ENCODE measurements at regions not wholly inside any gene's neighbourhood (a gene's known extent, or its start where the extent isn't known, plus 50 kb on each side); places are given as distances from the start of the nearest gene placed in this dataset.

- H3K4me1 Mint-ChIP-seq: no peaks in the 10 kb centered on the region
- Histone ChIP-seq H3K9me3 (replicated peaks in 1 of 2; ENCODE audit: control insufficient read depth in 1 of 2, insufficient read depth in 1 of 2, low read length in 2 of 2) (peaks cover 0 to 2% of the 10 kb centered on the region in 2 donors), H3K27me3 (ENCODE audit: control insufficient read depth in 2 of 2, insufficient read depth in 2 of 2, low read length in 2 of 2) (no peaks in the 10 kb centered on the region), H3K79me2 (ENCODE audit: insufficient read depth, low read length) (no peaks in the 10 kb centered on the region), H3K27ac (ENCODE audit: low read depth in 1 of 2, low read length in 2 of 2) (no peak overlapping the region), H3K36me3 (replicated peaks in 1 of 2; ENCODE audit: control insufficient read depth in 1 of 2, insufficient read depth in 2 of 2, low read length in 2 of 2) (no peaks in the 10 kb centered on the region), H3K4me1 (ENCODE audit: control insufficient read depth in 1 of 2, insufficient read depth in 2 of 2, low read length in 2 of 2) (no peaks in the 10 kb centered on the region), H4K20me1 (ENCODE audit: insufficient read depth, low read length) (no peaks in the 10 kb centered on the region), H3K4me2 (replicated peaks; ENCODE audit: extremely low read depth, low read length, poor library complexity, severe bottlenecking) (no peak overlapping the region), H2AFZ (ENCODE audit: insufficient read depth, low read depth, low read length, poor library complexity, severe bottlenecking) (no peak overlapping the region), H3K4me3 (replicated peaks in 1 of 3; ENCODE audit: low read depth in 2 of 3, low read length in 3 of 3) (no peak overlapping the region), H3K9ac (ENCODE audit: insufficient read depth, low read length, poor library complexity, severe bottlenecking) (no peak overlapping the region)
- H3K36me3 Mint-ChIP-seq: no peaks in the 10 kb centered on the region
- peaks cover 2 to 11% (median 5%) of the 10 kb centered on the region in 7 donors for H3K9me3 Mint-ChIP-seq
- WGBS (ENCODE audit: insufficient coverage): no CpG with 5 or more reads among the region's 3 CpGs
- peak overlapping the region in 1 of 7 donors; percentile 14 for H3K27ac Mint-ChIP-seq
- TF ChIP-seq, protein P1, sequence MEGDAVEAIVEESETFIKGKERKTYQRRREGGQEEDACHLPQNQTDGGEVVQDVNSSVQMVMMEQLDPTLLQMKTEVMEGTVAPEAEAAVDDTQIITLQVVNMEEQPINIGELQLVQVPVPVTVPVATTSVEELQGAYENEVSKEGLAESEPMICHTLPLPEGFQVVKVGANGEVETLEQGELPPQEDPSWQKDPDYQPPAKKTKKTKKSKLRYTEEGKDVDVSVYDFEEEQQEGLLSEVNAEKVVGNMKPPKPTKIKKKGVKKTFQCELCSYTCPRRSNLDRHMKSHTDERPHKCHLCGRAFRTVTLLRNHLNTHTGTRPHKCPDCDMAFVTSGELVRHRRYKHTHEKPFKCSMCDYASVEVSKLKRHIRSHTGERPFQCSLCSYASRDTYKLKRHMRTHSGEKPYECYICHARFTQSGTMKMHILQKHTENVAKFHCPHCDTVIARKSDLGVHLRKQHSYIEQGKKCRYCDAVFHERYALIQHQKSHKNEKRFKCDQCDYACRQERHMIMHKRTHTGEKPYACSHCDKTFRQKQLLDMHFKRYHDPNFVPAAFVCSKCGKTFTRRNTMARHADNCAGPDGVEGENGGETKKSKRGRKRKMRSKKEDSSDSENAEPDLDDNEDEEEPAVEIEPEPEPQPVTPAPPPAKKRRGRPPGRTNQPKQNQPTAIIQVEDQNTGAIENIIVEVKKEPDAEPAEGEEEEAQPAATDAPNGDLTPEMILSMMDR (IDR thresholded peaks at IDR 0.05): no peak
- DNase-seq: no peak
- H3K4me3 Mint-ChIP-seq: no peak overlapping the region
- intact Hi-C loops (cut with micrococcal nuclease): no loop called here
- peaks cover 0 to 3% (median 2%) of the 10 kb centered on the region in 3 donors for H3K27me3 Mint-ChIP-seq (ENCODE audit: low read depth in 3 of 3)
Observed at GRCh38 chr7:20864221-20864620, 77.5 kb upstream of the SP8 start.

DNA sequence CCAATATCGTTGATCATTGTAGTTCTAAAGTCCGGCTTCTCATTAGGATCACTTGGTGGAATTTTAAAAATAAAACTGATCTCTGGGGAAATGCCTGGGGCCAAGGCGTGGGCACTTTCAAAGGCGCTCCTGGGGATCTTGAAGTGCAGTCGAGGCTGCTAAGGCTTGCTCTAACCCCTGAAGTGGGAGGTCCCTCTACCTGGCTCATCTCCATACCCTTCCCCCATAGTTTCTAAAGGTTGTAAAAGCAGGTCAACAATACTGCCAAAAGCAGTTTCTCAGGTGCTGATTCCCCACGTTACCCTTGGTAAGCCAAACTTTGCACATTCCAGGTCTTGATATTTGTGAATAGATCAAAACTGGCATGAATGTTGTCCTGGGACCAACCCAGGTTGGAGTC, 79.0 kb upstream of the SP8 start:
- 93% methylated on average over 3 of the region's 6 CpGs for WGBS (ENCODE audit: insufficient coverage)
- no peak overlapping the region for H3K27ac Mint-ChIP-seq
- no peak overlapping the region for H3K4me3 Mint-ChIP-seq
- no peaks in the 10 kb centered on the region for H3K36me3 ChIP-seq (replicated peaks in 1 of 2; ENCODE audit: control insufficient read depth in 1 of 2, insufficient read depth in 2 of 2, low read length in 2 of 2)
- no peaks in the 10 kb centered on the region for H3K4me1 ChIP-seq (ENCODE audit: control insufficient read depth in 1 of 2, insufficient read depth in 2 of 2, low read length in 2 of 2)
- no peak overlapping the region for H3K4me3 ChIP-seq (replicated peaks in 1 of 3; ENCODE audit: low read depth in 2 of 3, low read length in 3 of 3)
- no peaks in the 10 kb centered on the region for H3K79me2 ChIP-seq (ENCODE audit: insufficient read depth, low read length)
- no peaks in the 10 kb centered on the region for H3K36me3 Mint-ChIP-seq
- intact Hi-C loops (cut with micrococcal nuclease): no loop called here
- no peak overlapping the region for H2AFZ ChIP-seq (ENCODE audit: insufficient read depth, low read depth, low read length, poor library complexity, severe bottlenecking)
- peaks cover 1 to 3% (median 2%) of the 10 kb centered on the region in 7 donors for H3K9me3 Mint-ChIP-seq
- H4K20me1 ChIP-seq (ENCODE audit: insufficient read depth, low read length): no peaks in the 10 kb centered on the region
- no peak overlapping the region for H3K27ac ChIP-seq (ENCODE audit: low read depth in 1 of 2, low read length in 2 of 2)
- H3K4me2 ChIP-seq (replicated peaks; ENCODE audit: extremely low read depth, low read length, poor library complexity, severe bottlenecking): no peak overlapping the region
- no peak for DNase-seq
- H3K9me3 ChIP-seq (replicated peaks in 1 of 2; ENCODE audit: control insufficient read depth in 1 of 2, insufficient read depth in 1 of 2, low read length in 2 of 2): peaks cover 0 to 2% of the 10 kb centered on the region in 2 donors
- no peak overlapping the region for H3K9ac ChIP-seq (ENCODE audit: insufficient read depth, low read length, poor library complexity, severe bottlenecking)
- H3K4me1 Mint-ChIP-seq: no peaks in the 10 kb centered on the region
- H3K27me3 ChIP-seq (ENCODE audit: control insufficient read depth in 2 of 2, insufficient read depth in 2 of 2, low read length in 2 of 2): no peaks in the 10 kb centered on the region
- H3K27me3 Mint-ChIP-seq (ENCODE audit: low read depth in 3 of 3): peaks cover 0 to 3% (median 0%) of the 10 kb centered on the region in 3 donors
- TF ChIP-seq, protein P1 (IDR thresholded peaks at IDR 0.05): no peak

All from CD14-positive monocyte (primary cell).